Gastroesophageal sphincter (tissue), 4 donors: ENCODE measurements at regions not wholly inside any gene's neighbourhood (a gene's known extent, or its start where the extent isn't known, plus 50 kb on each side); places are given as distances from the start of the nearest gene placed in this dataset.

Experiments used
- ATAC-seq: fragments of 150-250 bp; one replicate; pipeline ENCODE4 v1.9.1; 2016; ENCODE audit warnings: mild to moderate bottlenecking, moderate library complexity
- H3K27ac ChIP-seq, 4 donors: fragments of 200-600 bp; sonication (generic) in 3 of 4; 1 replicate in 3 of 4; 2 replicates in 1 of 4; pipeline ENCODE4 v1.5.1; 2016 to 2019
- H3K27me3 ChIP-seq: fragments of 200-600 bp; sonication (generic); one replicate; pipeline ENCODE4 v1.5.1; 2019
- H3K36me3 ChIP-seq, 2 donors: fragments of 200-600 bp; sonication (generic); one replicate each; pipeline ENCODE4 v1.5.1; 2019; ENCODE audit warnings: control low read depth in 1 of 2
- H3K4me1 ChIP-seq, 3 donors: fragments of 200-600 bp; sonication (generic); 1 replicate in 2 of 3; 2 replicates in 1 of 3; pipeline ENCODE4 v1.5.1; 2016 to 2019; ENCODE audit warnings: control low read depth in 2 of 3
- H3K4me3 ChIP-seq, 2 donors: fragments of 200-600 bp; sonication (generic); one replicate each; pipeline ENCODE4 v1.5.1; 2019; ENCODE audit warnings: mild to moderate bottlenecking in 1 of 2, moderate library complexity in 1 of 2
- H3K9me3 ChIP-seq, 3 donors: fragments of 200-600 bp; sonication (generic); one replicate each; pipeline ENCODE4 v1.5.1; 2017 to 2019; ENCODE audit warnings: control low read depth in 2 of 3
- EP300 ChIP-seq: sonication (generic); formaldehyde crosslinking; IDR thresholded peaks from one replicate; pipeline ENCODE4 v1.6.1; 2017; ENCODE audit warnings: antibody characterized with exemption, mild to moderate bottlenecking
- POLR2A ChIP-seq, 2 donors: fragments of 450-650 bp; IDR thresholded peaks; one replicate each; pipeline ENCODE4 v1.6.1; 2017; ENCODE audit warnings: antibody characterized with exemption in 2 of 2, mild to moderate bottlenecking in 2 of 2, moderate library complexity in 1 of 2
- POLR2AphosphoS5 ChIP-seq: sonication (generic); formaldehyde crosslinking; IDR thresholded peaks from one replicate; pipeline ENCODE4 v1.6.1; 2017; ENCODE audit warnings: antibody characterized with exemption
- WGBS, 2 donors: methylation state at CpG; one replicate each; pipeline ENCODE4 v1.1.5; 2018; ENCODE audit warnings: low coverage in 1 of 2; 5-methylcytosine and 5-hydroxymethylcytosine counted together
- TF ChIP-seq, protein P1 (sequence below), 4 experiments: fragments of 200-600 bp in 2 of 4; fragments of 450-650 bp in 2 of 4; sonication (generic) in 1 of 4; IDR thresholded peaks; one replicate each; pipeline ENCODE4 v1.5.1; 2017 to 2019; ENCODE audit warnings: antibody characterized with exemption in 4 of 4, mild to moderate bottlenecking in 2 of 4, moderate library complexity in 2 of 4

DNA sequence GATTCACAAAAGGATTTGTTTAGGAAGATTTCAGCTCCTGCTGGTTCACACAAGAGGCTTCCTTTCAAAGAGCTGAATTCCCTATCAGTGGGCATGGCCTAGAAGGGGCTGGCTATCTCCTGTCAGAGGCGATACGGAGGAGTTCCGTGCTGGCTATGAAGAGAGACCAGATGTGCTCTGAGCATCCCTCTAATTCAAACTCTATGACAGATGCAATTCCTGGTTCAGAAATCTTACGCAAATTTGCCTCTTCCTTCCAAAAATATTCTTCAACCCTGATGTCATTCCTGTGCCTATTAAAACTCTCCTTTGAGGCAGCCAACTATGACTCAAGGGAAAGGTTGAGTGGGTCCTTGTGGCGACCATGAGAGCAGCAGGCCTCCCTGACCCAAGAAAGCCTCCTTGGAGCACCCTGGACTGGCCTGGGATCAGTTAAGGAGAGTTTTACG, 139.3 kb upstream of the HES1 start:
- H3K27me3 ChIP-seq, result no peaks in the 10 kb centered on the region
- H3K9me3 ChIP-seq, result no peaks in the 10 kb centered on the region
- no peak overlapping the region for H3K4me3 ChIP-seq
- TF ChIP-seq EP300 (no peak), POLR2AphosphoS5 (no peak), POLR2A (IDR thresholded peaks at IDR 0.05) (no peak)
- TF ChIP-seq, protein P1, sequence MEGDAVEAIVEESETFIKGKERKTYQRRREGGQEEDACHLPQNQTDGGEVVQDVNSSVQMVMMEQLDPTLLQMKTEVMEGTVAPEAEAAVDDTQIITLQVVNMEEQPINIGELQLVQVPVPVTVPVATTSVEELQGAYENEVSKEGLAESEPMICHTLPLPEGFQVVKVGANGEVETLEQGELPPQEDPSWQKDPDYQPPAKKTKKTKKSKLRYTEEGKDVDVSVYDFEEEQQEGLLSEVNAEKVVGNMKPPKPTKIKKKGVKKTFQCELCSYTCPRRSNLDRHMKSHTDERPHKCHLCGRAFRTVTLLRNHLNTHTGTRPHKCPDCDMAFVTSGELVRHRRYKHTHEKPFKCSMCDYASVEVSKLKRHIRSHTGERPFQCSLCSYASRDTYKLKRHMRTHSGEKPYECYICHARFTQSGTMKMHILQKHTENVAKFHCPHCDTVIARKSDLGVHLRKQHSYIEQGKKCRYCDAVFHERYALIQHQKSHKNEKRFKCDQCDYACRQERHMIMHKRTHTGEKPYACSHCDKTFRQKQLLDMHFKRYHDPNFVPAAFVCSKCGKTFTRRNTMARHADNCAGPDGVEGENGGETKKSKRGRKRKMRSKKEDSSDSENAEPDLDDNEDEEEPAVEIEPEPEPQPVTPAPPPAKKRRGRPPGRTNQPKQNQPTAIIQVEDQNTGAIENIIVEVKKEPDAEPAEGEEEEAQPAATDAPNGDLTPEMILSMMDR (IDR thresholded peaks at IDR 0.05), result no peak
- ATAC-seq, result peak; percentile 70
- WGBS, 2 donors, result 68 to 80% methylated on average over 1 to 4 of the region's 6 CpGs
- H3K36me3 ChIP-seq, result no peaks in the 10 kb centered on the region
- peaks cover 0 to 10% (median 0%) of the 10 kb centered on the region in 3 donors for H3K4me1 ChIP-seq
- peak overlapping the region in 1 of 4 donors; percentile 12 for H3K27ac ChIP-seq

DNA sequence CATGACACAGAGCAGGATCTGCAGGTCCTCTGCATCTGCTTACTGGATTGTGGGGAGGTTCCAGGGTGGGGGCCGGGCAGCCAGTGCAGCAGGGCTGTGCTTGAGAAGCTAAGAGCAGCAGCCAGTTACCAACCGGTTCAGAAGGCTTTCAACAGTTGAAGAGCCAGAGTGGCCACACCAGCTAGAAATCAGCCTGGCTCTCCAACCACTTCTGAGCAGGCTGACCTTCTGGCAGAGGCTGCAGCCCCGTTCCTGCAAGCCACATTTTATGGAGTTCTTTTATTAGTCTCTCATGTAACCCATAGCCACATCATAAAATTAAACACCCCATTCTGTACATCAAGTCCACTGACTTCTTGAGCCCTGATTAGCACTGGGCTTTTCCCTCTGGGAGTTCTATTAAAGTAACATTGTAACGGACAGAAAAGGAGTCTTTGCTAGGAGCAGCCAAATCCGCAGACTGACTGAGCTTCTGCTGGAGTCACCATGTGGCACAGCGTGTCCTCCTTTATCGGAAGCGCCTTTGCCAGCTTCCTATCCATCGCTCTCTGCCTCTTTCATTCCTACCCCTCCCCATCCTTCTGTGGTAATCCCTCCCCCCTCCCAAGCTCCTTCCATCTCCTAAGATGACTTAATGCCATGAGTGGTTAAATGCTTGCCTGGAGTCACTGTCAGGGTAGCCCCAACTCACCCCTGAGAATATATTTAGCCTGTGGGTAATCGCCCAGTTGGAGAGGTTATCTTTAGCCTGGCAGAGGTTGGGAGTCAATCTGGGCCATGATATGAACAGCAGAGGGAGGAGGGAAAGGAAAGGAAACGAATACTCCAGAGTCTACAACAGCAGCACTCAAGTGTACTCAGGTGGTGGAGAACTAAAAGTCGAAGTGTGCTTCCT, 138.5 kb upstream of the HES1 start:
- Histone ChIP-seq H3K27ac (peak overlapping the region in 1 of 4 donors; percentile 12), H3K4me3 (no peak overlapping the region), H3K9me3 (no peaks in the 10 kb centered on the region), H3K27me3 (no peaks in the 10 kb centered on the region), H3K4me1 (peaks cover 0 to 18% (median 0%) of the 10 kb centered on the region in 3 donors), H3K36me3 (no peaks in the 10 kb centered on the region)
- WGBS, 2 donors, result 60 to 79% methylated on average over 1 to 12 of the region's 12 CpGs
- ATAC-seq, result no peak
- TF ChIP-seq POLR2AphosphoS5 (no peak), EP300 (no peak), POLR2A (IDR thresholded peaks at IDR 0.05) (no peak)
- TF ChIP-seq, protein P1 (IDR thresholded peaks at IDR 0.05), result no peak

DNA sequence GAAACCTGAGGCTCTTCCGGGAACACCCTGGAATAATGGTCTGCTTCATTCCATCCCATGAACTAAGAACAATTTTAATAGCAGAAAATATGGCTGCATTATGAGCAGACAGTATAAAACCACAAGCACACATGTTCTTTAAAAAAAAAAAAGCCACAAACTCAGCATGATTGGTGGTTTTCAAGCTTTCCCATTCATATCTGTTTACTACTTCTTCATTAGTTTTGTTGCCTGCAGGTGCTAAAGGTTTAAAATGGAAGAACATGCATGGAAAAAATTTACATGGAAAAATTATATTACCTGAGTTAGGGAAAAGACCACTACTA, 137.9 kb upstream of the HES1 start:
- Histone ChIP-seq H3K4me3 (no peak overlapping the region), H3K27ac (no peak overlapping the region), H3K36me3 (no peaks in the 10 kb centered on the region), H3K4me1 (peaks cover 0 to 24% (median 4%) of the 10 kb centered on the region in 3 donors), H3K27me3 (no peaks in the 10 kb centered on the region), H3K9me3 (no peaks in the 10 kb centered on the region)
- WGBS, 2 donors, result 89 to 100% methylated on average over 1 of the region's 1 CpG
- no peak for ATAC-seq
- TF ChIP-seq, protein P1 (IDR thresholded peaks at IDR 0.05), result no peak
- TF ChIP-seq POLR2AphosphoS5 (no peak), POLR2A (IDR thresholded peaks at IDR 0.05) (no peak), EP300 (no peak)

DNA sequence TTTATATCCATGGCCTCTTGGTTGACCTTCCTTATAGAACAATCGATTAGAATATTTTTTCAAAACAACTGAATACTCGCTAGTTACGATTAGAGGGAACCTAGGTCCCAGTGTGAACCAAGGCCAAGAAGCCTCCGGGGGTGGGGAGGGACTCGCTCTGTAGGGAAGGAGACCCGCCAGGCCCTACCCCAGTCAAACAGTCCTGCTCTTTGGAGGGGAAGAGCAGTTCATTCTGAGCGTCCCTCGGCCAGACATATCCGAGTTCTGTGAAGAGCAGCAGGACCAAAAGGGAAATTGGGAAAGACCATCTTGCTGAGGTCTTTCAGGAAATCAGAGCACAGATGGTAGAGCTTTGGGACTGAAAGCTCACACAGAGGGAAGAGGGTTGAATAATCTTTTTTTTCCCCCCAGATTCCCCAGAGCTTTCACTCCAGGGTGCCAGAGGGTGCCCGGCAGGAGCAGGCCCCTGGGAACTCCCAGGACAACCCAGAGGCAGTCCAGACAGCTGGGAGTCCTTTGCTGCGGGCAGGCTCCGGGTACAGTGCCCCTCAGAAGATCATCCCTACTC, 137.2 kb upstream of the HES1 start:
- ATAC-seq, result no peak
- H3K4me1 ChIP-seq, result peaks cover 0 to 30% (median 7%) of the 10 kb centered on the region in 3 donors
- H3K27ac ChIP-seq, result no peak overlapping the region
- 77% methylated on average over 6 of the region's 12 CpGs; no CpG with 5 or more reads in 1 of the 2 donors for WGBS, 2 donors
- no peak for TF ChIP-seq EP300
- no peak for TF ChIP-seq POLR2A (IDR thresholded peaks at IDR 0.05)
- TF ChIP-seq, protein P1 (IDR thresholded peaks at IDR 0.05), result no peak
- no peak for TF ChIP-seq POLR2AphosphoS5
- H3K36me3 ChIP-seq, result no peaks in the 10 kb centered on the region
- no peaks in the 10 kb centered on the region for H3K9me3 ChIP-seq
- no peaks in the 10 kb centered on the region for H3K27me3 ChIP-seq
- no peak overlapping the region for H3K4me3 ChIP-seq
